ENCODE measurements at regions not wholly inside any gene's neighbourhood (a gene's known extent, or its start where the extent isn't known, plus 50 kb on each side); places are given as distances from the start of the nearest gene placed in this dataset.

GRCh38 chr3:191889756-191890155 is 428.8 kb downstream of the PYDC2 start:
- TF ChIP-seq YY1 (tag by site-specific recombination; IDR thresholded peaks at IDR 0.05), result no peak
- TF ChIP-seq, protein P1, sequence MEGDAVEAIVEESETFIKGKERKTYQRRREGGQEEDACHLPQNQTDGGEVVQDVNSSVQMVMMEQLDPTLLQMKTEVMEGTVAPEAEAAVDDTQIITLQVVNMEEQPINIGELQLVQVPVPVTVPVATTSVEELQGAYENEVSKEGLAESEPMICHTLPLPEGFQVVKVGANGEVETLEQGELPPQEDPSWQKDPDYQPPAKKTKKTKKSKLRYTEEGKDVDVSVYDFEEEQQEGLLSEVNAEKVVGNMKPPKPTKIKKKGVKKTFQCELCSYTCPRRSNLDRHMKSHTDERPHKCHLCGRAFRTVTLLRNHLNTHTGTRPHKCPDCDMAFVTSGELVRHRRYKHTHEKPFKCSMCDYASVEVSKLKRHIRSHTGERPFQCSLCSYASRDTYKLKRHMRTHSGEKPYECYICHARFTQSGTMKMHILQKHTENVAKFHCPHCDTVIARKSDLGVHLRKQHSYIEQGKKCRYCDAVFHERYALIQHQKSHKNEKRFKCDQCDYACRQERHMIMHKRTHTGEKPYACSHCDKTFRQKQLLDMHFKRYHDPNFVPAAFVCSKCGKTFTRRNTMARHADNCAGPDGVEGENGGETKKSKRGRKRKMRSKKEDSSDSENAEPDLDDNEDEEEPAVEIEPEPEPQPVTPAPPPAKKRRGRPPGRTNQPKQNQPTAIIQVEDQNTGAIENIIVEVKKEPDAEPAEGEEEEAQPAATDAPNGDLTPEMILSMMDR (tag by site-specific recombination; IDR thresholded peaks at IDR 0.05), result no peak
- no peak for TF ChIP-seq SP2 (tag by site-specific recombination; IDR thresholded peaks at IDR 0.05)
- no peak for TF ChIP-seq KLF1 (tag by site-specific recombination; IDR thresholded peaks at IDR 0.05)
- TF ChIP-seq ZNF624 (tag by site-specific recombination; IDR thresholded peaks at IDR 0.05), result no peak
- no peak for TF ChIP-seq ZBTB26 (tag by site-specific recombination; optimal IDR thresholded peaks at IDR 0.05)
- no peak for TF ChIP-seq ZFP3 (tag by site-specific recombination; IDR thresholded peaks at IDR 0.05; ENCODE audit: low read depth)
- TF ChIP-seq ZNF10 (tag by site-specific recombination; IDR thresholded peaks at IDR 0.05), result no peak
- TF ChIP-seq MEIS1 (CRISPR knock-in tag; IDR thresholded peaks at IDR 0.05; ENCODE audit: borderline replicate concordance), result no peak
- no peak for TF ChIP-seq ZNF366 (tag by site-specific recombination; conservative IDR thresholded peaks at IDR 0.05)
- TF ChIP-seq, protein P2, sequence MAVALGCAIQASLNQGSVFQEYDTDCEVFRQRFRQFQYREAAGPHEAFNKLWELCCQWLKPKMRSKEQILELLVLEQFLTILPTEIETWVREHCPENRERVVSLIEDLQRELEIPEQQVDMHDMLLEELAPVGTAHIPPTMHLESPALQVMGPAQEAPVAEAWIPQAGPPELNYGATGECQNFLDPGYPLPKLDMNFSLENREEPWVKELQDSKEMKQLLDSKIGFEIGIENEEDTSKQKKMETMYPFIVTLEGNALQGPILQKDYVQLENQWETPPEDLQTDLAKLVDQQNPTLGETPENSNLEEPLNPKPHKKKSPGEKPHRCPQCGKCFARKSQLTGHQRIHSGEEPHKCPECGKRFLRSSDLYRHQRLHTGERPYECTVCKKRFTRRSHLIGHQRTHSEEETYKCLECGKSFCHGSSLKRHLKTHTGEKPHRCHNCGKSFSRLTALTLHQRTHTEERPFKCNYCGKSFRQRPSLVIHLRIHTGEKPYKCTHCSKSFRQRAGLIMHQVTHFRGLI (tag by site-specific recombination; IDR thresholded peaks at IDR 0.05), result no peak

Data from HEK293 (cell line).